OCI-LY7 (cell line): ENCODE measurements at regions not wholly inside any gene's neighbourhood (a gene's known extent, or its start where the extent isn't known, plus 50 kb on each side); places are given as distances from the start of the nearest gene placed in this dataset.

Experiments
- BruUV-seq: library from RNA; stranded (reverse); fragments of 400-500 nt; replicated peaks from 2 replicates; lab custom pipeline; 2021; lab: Mats Ljungman, UMichigan
- CTCF ChIA-PET: fragments of 300-600 bp; sonication (Branson Sonifier 250); formaldehyde crosslinking; loops from one replicate; lab custom pipeline; 2022; ENCODE audit warnings: antibody characterized with exemption; ENCODE audit not compliant: unreplicated experiment; lab: Charles Lee
- POLR2A ChIA-PET: fragments of 300-600 bp; sonication (Branson Sonifier 250); formaldehyde crosslinking; loops from one replicate; lab custom pipeline; 2022; ENCODE audit warnings: antibody characterized with exemption; lab: Charles Lee
- DNase-seq: peaks from one replicate; pipeline ENCODE4 v3.0.0-alpha.2; 2015; ENCODE audit warnings: low spot score
- H2AFZ ChIP-seq: fragments of 200-600 bp; sonication (generic), shearing (Covaris generic); 2 replicates; pipeline ENCODE4 v1.6.1; 2014; ENCODE audit warnings: mild to moderate bottlenecking, antibody characterized with exemption, low read length, moderate library complexity
- H3K27ac ChIP-seq: fragments of 200-600 bp; sonication (generic); 2 replicates; pipeline ENCODE4 v1.5.1; 2014; ENCODE audit warnings: mixed run types, low read depth, mild to moderate bottlenecking, moderate library complexity, low read length, inconsistent platforms; ENCODE audit not compliant: poor library complexity, severe bottlenecking
- H3K36me3 ChIP-seq: fragments of 200-600 bp; sonication (generic); 2 replicates; pipeline ENCODE4 v1.6.1; 2014; ENCODE audit warnings: mild to moderate bottlenecking, antibody characterized with exemption, low read length, moderate library complexity, mixed read lengths; ENCODE audit not compliant: insufficient read depth
- H3K4me1 ChIP-seq: fragments of 200-600 bp; sonication (generic); 2 replicates; pipeline ENCODE4 v1.5.1; 2014; ENCODE audit warnings: mild to moderate bottlenecking, low read length; ENCODE audit not compliant: insufficient read depth, poor library complexity, severe bottlenecking
- H3K4me2 ChIP-seq: fragments of 200-600 bp; sonication (generic); 2 replicates; pipeline ENCODE4 v1.6.1; 2014; ENCODE audit warnings: mild to moderate bottlenecking, low read length
- H3K4me3 ChIP-seq: fragments of 200-600 bp; sonication (generic); 2 replicates; pipeline ENCODE4 v1.5.1; 2014; ENCODE audit warnings: mild to moderate bottlenecking, low read depth, low read length; ENCODE audit not compliant: poor library complexity, severe bottlenecking
- H3K79me2 ChIP-seq: fragments of 200-600 bp; sonication (generic); 2 replicates; pipeline ENCODE4 v1.6.1; 2016; ENCODE audit warnings: low read depth, mild to moderate bottlenecking, low read length, moderate library complexity, mixed read lengths; ENCODE audit not compliant: insufficient read depth
- H3K9me2 ChIP-seq: fragments of 200-600 bp; sonication (generic); 2 replicates; pipeline ENCODE4 v1.6.1; 2016; ENCODE audit warnings: mild to moderate bottlenecking, low read length, mixed read lengths; ENCODE audit not compliant: insufficient read depth
- H3K9me3 ChIP-seq: fragments of 200-600 bp; sonication (generic); 2 replicates; pipeline ENCODE4 v1.6.1; 2014; ENCODE audit warnings: mild to moderate bottlenecking, mixed run types, low read length, mixed read lengths
- H4K20me1 ChIP-seq: fragments of 200-600 bp; sonication (generic); 2 replicates; pipeline ENCODE4 v1.6.1; 2014; ENCODE audit warnings: mild to moderate bottlenecking, antibody characterized with exemption, low read length, moderate library complexity, mixed read lengths; ENCODE audit not compliant: insufficient read depth
- EZH2phosphoT487 ChIP-seq: fragments of 200-600 bp; sonication (generic); IDR thresholded peaks from 2 replicates; pipeline ENCODE4 v1.6.1; 2018; ENCODE audit warnings: low read depth, borderline replicate concordance, mild to moderate bottlenecking, mixed run types, antibody characterized with exemption, low read length, moderate library complexity, mixed read lengths
- intact Hi-C: fragments of 100-400 bp; cut with micrococcal nuclease; formaldehyde crosslinking; loops from one replicate; pipeline ENCODE4 v1.10.0; 2022; ENCODE audit not compliant: unreplicated experiment
- TF ChIP-seq, protein P1 (sequence below): fragments of 200-600 bp; sonication (generic); conservative IDR thresholded peaks from 2 replicates; pipeline ENCODE4 v1.5.1; 2014; ENCODE audit warnings: mild to moderate bottlenecking, antibody characterized with exemption, low read length, moderate library complexity, mixed read lengths

DNA sequence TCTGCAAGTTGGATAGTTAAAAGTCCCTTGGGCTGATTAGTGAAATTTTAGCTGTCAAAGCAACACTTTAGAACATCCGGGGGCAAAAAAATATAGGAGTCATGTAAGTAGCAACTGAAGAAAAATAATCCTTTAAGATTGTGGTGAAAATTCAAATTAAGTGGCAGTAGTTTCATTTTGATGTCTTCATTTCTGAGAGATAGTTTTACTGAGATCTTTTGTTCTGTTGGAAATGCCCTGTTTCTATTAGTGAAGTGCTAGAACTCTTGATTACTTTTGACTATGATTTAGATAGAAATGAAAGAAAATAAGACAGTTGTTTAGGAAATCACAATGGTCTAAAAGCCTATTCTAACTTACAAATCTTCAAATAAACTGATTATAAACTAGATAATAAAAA lies 587.3 kb upstream of the MMS22L start:
- Histone ChIP-seq H3K4me2 (no peak overlapping the region), H3K79me2 (no peaks in the 10 kb centered on the region), H2AFZ (no peak overlapping the region), H3K36me3 (no peaks in the 10 kb centered on the region), H3K4me3 (no peak overlapping the region), H3K9me3 (no peaks in the 10 kb centered on the region), H3K27ac (no peak overlapping the region), H4K20me1 (no peaks in the 10 kb centered on the region), H3K4me1 (no peaks in the 10 kb centered on the region), H3K9me2 (no peaks in the 10 kb centered on the region)
- TF ChIP-seq EZH2phosphoT487: no peak
- TF ChIP-seq, protein P1, sequence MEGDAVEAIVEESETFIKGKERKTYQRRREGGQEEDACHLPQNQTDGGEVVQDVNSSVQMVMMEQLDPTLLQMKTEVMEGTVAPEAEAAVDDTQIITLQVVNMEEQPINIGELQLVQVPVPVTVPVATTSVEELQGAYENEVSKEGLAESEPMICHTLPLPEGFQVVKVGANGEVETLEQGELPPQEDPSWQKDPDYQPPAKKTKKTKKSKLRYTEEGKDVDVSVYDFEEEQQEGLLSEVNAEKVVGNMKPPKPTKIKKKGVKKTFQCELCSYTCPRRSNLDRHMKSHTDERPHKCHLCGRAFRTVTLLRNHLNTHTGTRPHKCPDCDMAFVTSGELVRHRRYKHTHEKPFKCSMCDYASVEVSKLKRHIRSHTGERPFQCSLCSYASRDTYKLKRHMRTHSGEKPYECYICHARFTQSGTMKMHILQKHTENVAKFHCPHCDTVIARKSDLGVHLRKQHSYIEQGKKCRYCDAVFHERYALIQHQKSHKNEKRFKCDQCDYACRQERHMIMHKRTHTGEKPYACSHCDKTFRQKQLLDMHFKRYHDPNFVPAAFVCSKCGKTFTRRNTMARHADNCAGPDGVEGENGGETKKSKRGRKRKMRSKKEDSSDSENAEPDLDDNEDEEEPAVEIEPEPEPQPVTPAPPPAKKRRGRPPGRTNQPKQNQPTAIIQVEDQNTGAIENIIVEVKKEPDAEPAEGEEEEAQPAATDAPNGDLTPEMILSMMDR: no peak
- ChIA-PET CTCF (no interaction called here), POLR2A (no interaction called here)
- BruUV-seq: no TSS peak
- intact Hi-C loops: no loop called here
- DNase-seq: no peak

DNA sequence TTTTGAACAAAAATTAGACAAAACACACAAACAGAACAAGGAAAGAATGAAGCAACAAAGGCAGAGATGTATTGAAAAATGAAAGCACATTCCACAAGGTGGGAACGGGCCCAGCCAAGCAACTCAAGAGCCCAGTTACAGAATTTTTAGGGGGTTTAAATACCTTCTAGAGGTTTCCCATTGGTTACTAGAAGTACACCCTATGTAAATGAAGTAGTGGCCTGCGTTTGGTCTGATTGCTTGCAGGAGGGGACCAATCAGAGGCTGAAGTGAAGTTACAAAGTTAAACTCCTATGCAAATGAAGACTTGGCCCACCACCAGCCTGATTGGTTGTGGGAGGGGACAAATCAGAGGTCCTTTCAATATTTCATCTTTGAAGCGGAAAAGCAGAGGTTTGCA lies 593.7 kb upstream of the MMS22L start:
- Histone ChIP-seq H4K20me1 (no peaks in the 10 kb centered on the region), H3K79me2 (no peaks in the 10 kb centered on the region), H2AFZ (no peak overlapping the region), H3K4me1 (no peaks in the 10 kb centered on the region), H3K4me2 (no peak overlapping the region), H3K36me3 (no peaks in the 10 kb centered on the region), H3K9me3 (no peaks in the 10 kb centered on the region), H3K27ac (no peak overlapping the region), H3K9me2 (no peaks in the 10 kb centered on the region), H3K4me3 (no peak overlapping the region)
- intact Hi-C loops: no loop called here
- no peak for DNase-seq
- ChIA-PET POLR2A (no interaction called here), CTCF (no interaction called here)
- no TSS peak for BruUV-seq
- TF ChIP-seq, protein P1: no peak
- no peak for TF ChIP-seq EZH2phosphoT487

DNA sequence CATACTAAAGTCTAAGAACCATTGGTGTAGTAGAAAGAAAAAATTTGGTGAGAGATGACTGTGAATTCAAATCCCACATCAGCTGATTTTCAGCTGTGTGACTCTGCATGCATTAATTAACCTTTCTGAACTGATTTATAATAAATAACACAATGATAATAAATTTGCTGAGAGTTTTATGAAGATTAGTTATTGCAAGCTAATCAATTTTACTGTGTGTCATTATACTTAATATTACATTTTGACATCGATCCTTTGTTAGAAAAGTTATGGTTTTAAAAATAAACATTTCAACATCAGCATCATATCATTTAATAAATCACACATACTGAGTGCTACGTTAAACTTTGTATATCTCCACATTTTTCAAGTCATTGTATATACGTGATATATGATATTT lies 599.7 kb upstream of the MMS22L start:
- TF ChIP-seq, protein P1: no peak
- TF ChIP-seq EZH2phosphoT487: no peak
- no TSS peak for BruUV-seq
- no peaks in the 10 kb centered on the region for H3K79me2 ChIP-seq
- no peaks in the 10 kb centered on the region for H3K4me1 ChIP-seq
- intact Hi-C loops: no loop called here
- H3K27ac ChIP-seq: no peak overlapping the region
- H3K9me3 ChIP-seq: no peaks in the 10 kb centered on the region
- H4K20me1 ChIP-seq: no peaks in the 10 kb centered on the region
- H3K4me3 ChIP-seq: no peak overlapping the region
- POLR2A ChIA-PET: interaction anchor here (0.6 kb wide), 1 partner anchor 241 kb away, joined by 6 read pairs; no protein-coding TSS in a partner anchor
- CTCF ChIA-PET: no interaction called here
- DNase-seq: no peak
- H3K36me3 ChIP-seq: no peaks in the 10 kb centered on the region
- no peak overlapping the region for H3K4me2 ChIP-seq
- no peaks in the 10 kb centered on the region for H3K9me2 ChIP-seq
- H2AFZ ChIP-seq: no peak overlapping the region
